PFSK-1 (cell line): ENCODE measurements at regions not wholly inside any gene's neighbourhood (a gene's known extent, or its start where the extent isn't known, plus 50 kb on each side); places are given as distances from the start of the nearest gene placed in this dataset.

ENCODE experiments used
- FOXP2 ChIP-seq: optimal IDR thresholded peaks from 2 replicates; pipeline ENCODE3; 2011; ENCODE audit warnings: borderline replicate concordance, control low read depth, inconsistent platforms; ENCODE audit not compliant: insufficient read depth; ENCODE audit errors: extremely low read length, extremely low read depth
- POLR2AphosphoS5 ChIP-seq: IDR thresholded peaks from 2 replicates; pipeline ENCODE4 v1.6.1; 2012; ENCODE audit warnings: low read depth, mild to moderate bottlenecking, control low read depth, low read length, moderate library complexity
- SIN3A ChIP-seq: IDR thresholded peaks from 2 replicates; pipeline ENCODE4 v1.6.1; 2012; ENCODE audit warnings: mild to moderate bottlenecking, low read length, moderate library complexity, borderline replicate concordance; ENCODE audit not compliant: insufficient read depth
- TAF1 ChIP-seq: IDR thresholded peaks from 2 replicates; pipeline ENCODE4 v1.6.1; 2012; ENCODE audit warnings: low read length, control low read depth, borderline replicate concordance; ENCODE audit not compliant: insufficient read depth
- TF ChIP-seq, protein P1 (sequence below), 2 experiments: IDR thresholded peaks; 2 replicates each; pipeline versions ENCODE4 v1.6.1 to v1.8.0; 2011 to 2012; ENCODE audit warnings: low read depth in 2 of 2, low read length in 2 of 2, control low read depth in 1 of 2, inconsistent platforms in 1 of 2, mild to moderate bottlenecking in 1 of 2, moderate library complexity in 1 of 2; ENCODE audit not compliant: insufficient read depth in 1 of 2

DNA sequence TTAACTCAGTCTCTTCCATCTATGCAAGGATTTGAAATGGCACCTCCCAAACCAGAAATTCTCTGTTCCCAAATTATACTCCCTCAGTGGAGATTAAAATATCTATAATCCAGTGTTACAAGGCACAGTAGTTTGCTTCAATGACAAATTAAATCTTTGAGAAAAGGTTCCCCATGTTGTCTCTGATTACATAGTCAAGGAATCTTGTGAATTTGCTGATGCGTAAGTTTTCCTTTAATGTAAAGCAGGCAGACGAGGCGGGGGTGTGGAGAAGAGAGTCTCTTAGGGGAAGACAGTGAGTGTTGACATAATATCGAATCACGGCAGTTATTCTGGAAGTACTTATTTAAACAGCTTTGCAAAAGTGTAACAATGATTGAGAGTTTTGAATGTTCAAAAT, 236.4 kb upstream of the RARB start:
- TF ChIP-seq TAF1 (no peak), SIN3A (no peak), POLR2AphosphoS5 (no peak), FOXP2 (no peak)
- TF ChIP-seq, protein P1, sequence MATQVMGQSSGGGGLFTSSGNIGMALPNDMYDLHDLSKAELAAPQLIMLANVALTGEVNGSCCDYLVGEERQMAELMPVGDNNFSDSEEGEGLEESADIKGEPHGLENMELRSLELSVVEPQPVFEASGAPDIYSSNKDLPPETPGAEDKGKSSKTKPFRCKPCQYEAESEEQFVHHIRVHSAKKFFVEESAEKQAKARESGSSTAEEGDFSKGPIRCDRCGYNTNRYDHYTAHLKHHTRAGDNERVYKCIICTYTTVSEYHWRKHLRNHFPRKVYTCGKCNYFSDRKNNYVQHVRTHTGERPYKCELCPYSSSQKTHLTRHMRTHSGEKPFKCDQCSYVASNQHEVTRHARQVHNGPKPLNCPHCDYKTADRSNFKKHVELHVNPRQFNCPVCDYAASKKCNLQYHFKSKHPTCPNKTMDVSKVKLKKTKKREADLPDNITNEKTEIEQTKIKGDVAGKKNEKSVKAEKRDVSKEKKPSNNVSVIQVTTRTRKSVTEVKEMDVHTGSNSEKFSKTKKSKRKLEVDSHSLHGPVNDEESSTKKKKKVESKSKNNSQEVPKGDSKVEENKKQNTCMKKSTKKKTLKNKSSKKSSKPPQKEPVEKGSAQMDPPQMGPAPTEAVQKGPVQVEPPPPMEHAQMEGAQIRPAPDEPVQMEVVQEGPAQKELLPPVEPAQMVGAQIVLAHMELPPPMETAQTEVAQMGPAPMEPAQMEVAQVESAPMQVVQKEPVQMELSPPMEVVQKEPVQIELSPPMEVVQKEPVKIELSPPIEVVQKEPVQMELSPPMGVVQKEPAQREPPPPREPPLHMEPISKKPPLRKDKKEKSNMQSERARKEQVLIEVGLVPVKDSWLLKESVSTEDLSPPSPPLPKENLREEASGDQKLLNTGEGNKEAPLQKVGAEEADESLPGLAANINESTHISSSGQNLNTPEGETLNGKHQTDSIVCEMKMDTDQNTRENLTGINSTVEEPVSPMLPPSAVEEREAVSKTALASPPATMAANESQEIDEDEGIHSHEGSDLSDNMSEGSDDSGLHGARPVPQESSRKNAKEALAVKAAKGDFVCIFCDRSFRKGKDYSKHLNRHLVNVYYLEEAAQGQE (IDR thresholded peaks at IDR 0.05; ENCODE audit: insufficient read depth in 1 of 2, low read depth in 2 of 2, low read length in 2 of 2), result no peak
